Astrocyte (in vitro differentiated cells and primary cell): ENCODE measurements at regions not wholly inside any gene's neighbourhood (a gene's known extent, or its start where the extent isn't known, plus 50 kb on each side); places are given as distances from the start of the nearest gene placed in this dataset.

Experiments
- CTCF ChIP-seq: IDR thresholded peaks from 2 replicates; pipeline ENCODE4 v1.5.1; 2011; ENCODE audit warnings: low read depth, mild to moderate bottlenecking, inconsistent platforms, low read length, moderate library complexity; ENCODE audit not compliant: insufficient read depth
- EZH2 ChIP-seq: IDR thresholded peaks from 2 replicates; pipeline ENCODE4 v1.6.1; 2012; ENCODE audit warnings: mild to moderate bottlenecking, low read length, inconsistent platforms; ENCODE audit not compliant: insufficient read depth

DNA sequence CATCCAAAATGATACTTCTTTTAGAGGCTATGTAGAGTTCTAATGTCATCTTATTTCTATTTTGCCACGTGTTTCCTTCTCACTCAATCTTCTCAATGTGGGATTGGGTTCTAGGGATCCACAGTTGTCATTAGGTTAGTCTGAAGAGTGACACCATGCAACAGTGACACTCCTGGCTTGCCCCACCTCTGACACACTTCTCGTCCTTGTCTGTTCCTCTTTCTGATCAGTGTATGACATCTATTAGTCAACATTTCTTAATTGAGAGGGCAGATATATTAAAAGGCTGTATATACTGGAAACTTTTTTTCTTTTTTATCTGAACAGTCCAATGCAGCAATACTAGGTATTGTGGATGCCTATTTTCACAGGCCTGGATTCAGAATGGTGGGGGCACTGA, 67.6 kb upstream of the GYPA start:
- TF ChIP-seq CTCF = no peak
- TF ChIP-seq EZH2 = no peak
